GM12864 (cell line): ENCODE measurements at regions not wholly inside any gene's neighbourhood (a gene's known extent, or its start where the extent isn't known, plus 50 kb on each side); places are given as distances from the start of the nearest gene placed in this dataset.
"Not testable (repeated sequence)": the region's sequence is repeated elsewhere in the genome, so short reads cannot be mapped to it uniquely, and the experiment has no call there.

ENCODE experiments used
- DNase-seq: peaks from one replicate; pipeline ENCODE4 v3.0.0-alpha.2; 2011; ENCODE audit warnings: low read depth
- H3K4me3 ChIP-seq: 2 replicates; pipeline ENCODE4 v1.5.1; 2011; ENCODE audit warnings: mild to moderate bottlenecking, low read depth, low read length, control low read depth
- TF ChIP-seq, protein P1 (sequence below): IDR thresholded peaks from 2 replicates; pipeline ENCODE4 v1.5.1; 2011; ENCODE audit warnings: low read depth, mild to moderate bottlenecking, moderate library complexity, low read length, control low read depth, inconsistent platforms; ENCODE audit errors: missing control alignments

DNA sequence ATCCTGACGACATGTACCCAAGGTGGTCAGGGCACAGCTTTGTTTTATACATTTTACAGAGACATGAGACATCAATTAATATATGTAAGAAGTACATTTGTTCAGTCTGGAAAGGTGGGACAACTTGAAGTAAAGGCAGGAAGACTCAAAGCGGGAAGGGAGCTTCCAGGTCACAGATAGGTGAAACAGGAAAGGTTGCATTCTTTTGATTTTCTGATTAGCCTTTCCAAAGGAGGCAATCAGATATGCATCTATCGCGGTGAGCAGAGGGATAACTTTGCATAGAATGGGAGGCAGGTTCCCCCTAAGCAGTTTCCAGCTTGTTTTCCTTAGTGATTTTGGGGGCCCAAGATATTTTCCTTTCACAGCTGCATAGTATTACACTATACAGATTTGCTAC is 358.4 kb downstream of the GLUD2 start:
- TF ChIP-seq, protein P1, sequence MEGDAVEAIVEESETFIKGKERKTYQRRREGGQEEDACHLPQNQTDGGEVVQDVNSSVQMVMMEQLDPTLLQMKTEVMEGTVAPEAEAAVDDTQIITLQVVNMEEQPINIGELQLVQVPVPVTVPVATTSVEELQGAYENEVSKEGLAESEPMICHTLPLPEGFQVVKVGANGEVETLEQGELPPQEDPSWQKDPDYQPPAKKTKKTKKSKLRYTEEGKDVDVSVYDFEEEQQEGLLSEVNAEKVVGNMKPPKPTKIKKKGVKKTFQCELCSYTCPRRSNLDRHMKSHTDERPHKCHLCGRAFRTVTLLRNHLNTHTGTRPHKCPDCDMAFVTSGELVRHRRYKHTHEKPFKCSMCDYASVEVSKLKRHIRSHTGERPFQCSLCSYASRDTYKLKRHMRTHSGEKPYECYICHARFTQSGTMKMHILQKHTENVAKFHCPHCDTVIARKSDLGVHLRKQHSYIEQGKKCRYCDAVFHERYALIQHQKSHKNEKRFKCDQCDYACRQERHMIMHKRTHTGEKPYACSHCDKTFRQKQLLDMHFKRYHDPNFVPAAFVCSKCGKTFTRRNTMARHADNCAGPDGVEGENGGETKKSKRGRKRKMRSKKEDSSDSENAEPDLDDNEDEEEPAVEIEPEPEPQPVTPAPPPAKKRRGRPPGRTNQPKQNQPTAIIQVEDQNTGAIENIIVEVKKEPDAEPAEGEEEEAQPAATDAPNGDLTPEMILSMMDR = no peak
- no peak overlapping the region for H3K4me3 ChIP-seq

DNA sequence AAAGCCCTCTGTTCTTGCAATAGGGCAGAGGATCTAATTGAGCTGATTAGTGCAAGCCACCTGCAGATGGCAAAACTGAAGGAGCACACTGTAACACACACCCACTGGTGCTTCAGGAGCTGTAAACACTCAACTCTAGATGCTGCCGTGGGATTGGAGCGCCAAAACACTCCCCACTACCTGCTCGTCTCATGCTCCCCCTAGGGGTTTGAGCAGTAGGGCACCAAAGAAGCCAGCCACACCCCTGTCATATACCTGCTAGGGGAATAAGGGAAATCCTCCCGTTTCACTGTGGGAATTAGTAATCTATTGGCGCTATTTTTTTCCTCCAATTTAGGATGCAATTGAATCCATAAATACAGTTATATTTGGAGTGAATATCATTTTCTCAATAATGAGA is 360.2 kb downstream of the GLUD2 start:
- TF ChIP-seq, protein P1 = no peak
- no peak for DNase-seq
- H3K4me3 ChIP-seq = no peak overlapping the region

More for the DNA sequence above, 358.4 kb downstream of the GLUD2 start:
- no peak for DNase-seq

DNA sequence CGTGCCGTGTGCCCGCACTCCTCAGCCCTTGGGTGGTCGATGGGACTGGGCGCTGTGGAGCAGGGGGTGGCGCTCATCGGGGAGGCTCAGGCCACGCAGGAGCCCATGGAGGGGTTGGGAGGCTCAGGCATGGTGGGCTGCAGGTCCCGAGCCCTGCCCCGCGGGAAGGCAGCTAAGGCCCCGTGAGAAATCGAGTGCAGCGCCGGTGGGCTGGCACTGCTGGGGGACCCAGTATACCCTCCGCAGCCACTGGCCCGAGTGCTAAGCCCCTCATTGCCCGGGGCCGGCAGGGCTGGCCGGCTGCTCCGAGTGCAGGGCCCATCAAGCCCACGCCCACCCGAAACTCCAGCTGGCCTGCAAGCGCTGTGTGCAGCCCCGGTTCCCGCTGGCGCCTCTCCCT is 384.1 kb downstream of the GLUD2 start:
- DNase-seq, H3K4me3 ChIP-seq: not testable (repeated sequence)

DNA sequence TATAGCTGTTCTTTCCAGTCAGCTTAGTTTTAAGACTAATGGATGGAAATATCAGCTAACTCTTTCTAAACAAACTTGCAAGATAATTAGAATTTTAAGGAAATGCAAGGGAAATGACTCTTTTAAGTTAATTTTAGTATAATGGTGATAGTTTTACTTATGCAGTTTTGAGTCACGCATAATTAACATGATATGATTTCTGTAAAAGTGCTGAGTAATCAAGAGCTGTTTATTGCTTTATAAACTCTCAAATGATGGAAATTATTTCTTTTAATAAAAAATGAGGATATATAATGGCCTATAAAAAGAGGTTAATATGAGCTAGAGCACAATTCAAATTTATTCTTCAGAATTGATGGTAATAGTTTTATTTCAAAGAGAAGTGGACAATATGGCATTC is 385.9 kb downstream of the GLUD2 start:
- DNase-seq = no peak
- TF ChIP-seq, protein P1 = no peak
- H3K4me3 ChIP-seq = no peak overlapping the region

DNA sequence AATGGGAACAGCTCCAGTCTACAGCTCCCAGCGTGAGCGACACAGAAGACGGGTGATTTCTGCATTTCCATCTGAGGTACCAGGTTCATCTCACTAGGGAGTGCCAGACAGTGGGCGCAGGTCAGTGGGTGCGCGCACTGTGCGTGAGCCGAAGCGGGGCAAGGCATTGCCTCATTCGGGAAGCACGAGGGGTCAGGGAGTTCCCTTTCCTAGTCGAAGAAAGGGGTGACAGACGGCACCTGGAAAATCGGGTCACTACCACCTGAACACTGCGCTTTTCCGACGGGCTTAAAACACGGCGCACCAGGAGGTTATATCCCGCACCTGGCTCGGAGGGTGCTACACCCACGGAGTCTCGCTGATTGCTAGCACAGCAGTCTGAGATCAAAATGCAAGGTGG is 390.3 kb downstream of the GLUD2 start:
- H3K4me3 ChIP-seq, DNase-seq: not testable (repeated sequence)

DNA sequence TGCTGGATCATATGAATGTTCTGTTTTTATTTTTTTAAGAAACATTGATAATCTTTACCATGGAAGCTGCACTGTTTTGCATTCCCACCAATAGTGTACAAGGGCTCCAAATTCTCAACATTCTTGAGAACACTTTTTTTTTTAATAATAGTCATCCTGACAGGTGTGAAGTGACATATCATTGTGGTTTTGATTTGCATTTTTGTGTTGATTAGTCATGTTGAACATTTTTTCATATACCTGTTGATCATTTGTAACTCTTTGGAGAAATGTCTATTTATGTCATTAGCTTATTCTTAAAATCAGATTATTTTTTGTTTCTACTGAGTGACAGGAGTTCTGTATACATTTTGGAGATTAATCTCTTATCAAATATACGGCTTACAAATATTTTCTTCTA is 408.5 kb downstream of the GLUD2 start:
- H3K4me3 ChIP-seq = no peak overlapping the region
- no peak for DNase-seq
- TF ChIP-seq, protein P1 = no peak

DNA sequence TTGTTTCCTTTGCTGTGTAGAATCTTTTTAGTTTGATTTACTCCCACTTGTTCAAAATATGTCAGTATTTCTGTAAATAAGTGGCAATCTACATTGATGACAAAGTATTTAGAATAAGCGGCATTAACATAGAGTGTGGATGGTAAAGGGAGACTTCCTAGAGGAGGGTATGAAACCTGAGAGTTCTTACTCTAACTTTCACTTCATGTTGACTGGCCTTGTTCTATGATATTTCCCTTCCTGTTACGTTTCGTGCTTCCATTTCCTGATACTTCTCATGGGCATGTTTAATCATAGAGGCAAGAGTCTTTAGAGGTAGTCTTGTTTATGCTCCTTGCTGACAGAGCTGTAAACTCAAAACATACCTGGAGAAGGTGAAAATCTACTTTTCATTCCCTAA is 408.9 kb downstream of the GLUD2 start:
- no peak overlapping the region for H3K4me3 ChIP-seq
- DNase-seq = peak; percentile 10
- TF ChIP-seq, protein P1 = no peak

DNA sequence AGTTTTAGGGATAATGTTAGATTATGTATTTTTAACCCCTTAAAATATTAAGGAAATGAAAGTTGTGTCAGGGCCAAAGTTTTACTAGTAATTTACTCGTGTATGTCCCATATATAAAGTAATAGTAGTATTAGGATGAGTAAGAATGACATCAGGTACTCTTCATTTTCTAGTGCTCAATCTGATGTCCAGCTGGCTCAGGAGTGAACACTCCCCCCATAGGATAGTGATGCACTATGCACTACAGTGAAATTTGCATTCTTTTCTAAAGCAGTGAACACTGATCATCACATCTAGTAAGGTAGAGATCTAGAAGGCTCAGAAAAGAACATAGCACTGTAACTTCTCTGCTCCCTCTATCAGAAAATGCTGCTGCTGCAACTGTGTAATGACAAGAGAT is 409.7 kb downstream of the GLUD2 start:
- TF ChIP-seq, protein P1 = no peak
- DNase-seq = no peak
- no peak overlapping the region for H3K4me3 ChIP-seq
